Dedifferentiated amniotic fluid mesenchymal stem cell (primary cell): ENCODE measurements at regions not wholly inside any gene's neighbourhood (a gene's known extent, or its start where the extent isn't known, plus 50 kb on each side); places are given as distances from the start of the nearest gene placed in this dataset.

Experiments used
- DNase-seq: peaks from one replicate; pipeline ENCODE4 v3.0.0-alpha.2; 2016; ENCODE audit errors: extremely low spot score

GRCh38 chr2:121074293-121074932 lies 210.6 kb downstream of the TFCP2L1 start:
- no peak for DNase-seq

- DNase-seq: peak; percentile 51
Measured at GRCh38 chr2:121075006-121075551, 209.9 kb downstream of the TFCP2L1 start.

- no peak for DNase-seq
Measured at GRCh38 chr2:121075641-121076497, 209.1 kb downstream of the TFCP2L1 start.

- no peak for DNase-seq
Measured at GRCh38 chr2:121076498-121076820, 208.5 kb downstream of the TFCP2L1 start.

- DNase-seq: no peak
Measured at GRCh38 chr2:121076885-121077549, 208.0 kb downstream of the TFCP2L1 start.

- DNase-seq: no peak
Measured at GRCh38 chr2:121078899-121079298, 206.1 kb downstream of the TFCP2L1 start.

- peak; percentile 43 for DNase-seq
Measured at GRCh38 chr2:121080013-121080772, 204.8 kb downstream of the TFCP2L1 start.

- no peak for DNase-seq
Measured at GRCh38 chr2:121081701-121082100, 203.3 kb downstream of the TFCP2L1 start.

- no peak for DNase-seq
Measured at GRCh38 chr2:121082191-121082590, 202.8 kb downstream of the TFCP2L1 start.

GRCh38 chr2:121084130-121084680 lies 200.8 kb downstream of the TFCP2L1 start:
- DNase-seq: no peak

GRCh38 chr2:121085801-121086200 lies 199.2 kb downstream of the TFCP2L1 start:
- DNase-seq: no peak

GRCh38 chr2:121086450-121086849 lies 198.6 kb downstream of the TFCP2L1 start:
- no peak for DNase-seq

GRCh38 chr2:121087117-121087516 lies 197.9 kb downstream of the TFCP2L1 start:
- no peak for DNase-seq

- no peak for DNase-seq
Measured at GRCh38 chr2:121088251-121089165, 196.5 kb downstream of the TFCP2L1 start.

- DNase-seq: no peak
Measured at GRCh38 chr2:121089166-121089510, 195.9 kb downstream of the TFCP2L1 start.

GRCh38 chr2:121090088-121090715 lies 194.8 kb downstream of the TFCP2L1 start:
- DNase-seq: no peak

- DNase-seq: no peak
Measured at GRCh38 chr2:121092095-121092494, 192.9 kb downstream of the TFCP2L1 start.

GRCh38 chr2:121093692-121094091 lies 191.3 kb downstream of the TFCP2L1 start:
- DNase-seq: no peak

- DNase-seq: no peak
Measured at GRCh38 chr2:121094101-121094500, 190.9 kb downstream of the TFCP2L1 start.

- DNase-seq: no peak
Measured at GRCh38 chr2:121094845-121095244, 190.2 kb downstream of the TFCP2L1 start.
